ENCODE measurements at regions not wholly inside any gene's neighbourhood (a gene's known extent, or its start where the extent isn't known, plus 50 kb on each side); places are given as distances from the start of the nearest gene placed in this dataset.

GRCh38 chr1:221175249-221175648, 296.0 kb downstream of the HLX start:
- ATAC-seq: no peak
- CTCF ChIA-PET: no interaction called here
- Mint-ChIP-seq H3K27ac (no peak overlapping the region), H3K4me3 (no peak overlapping the region), H3K27me3 (peaks cover 6% of the 10 kb centered on the region), H3K36me3 (ENCODE audit: low read depth) (no peaks in the 10 kb centered on the region), H3K4me1 (no peaks in the 10 kb centered on the region), H3K9me3 (ENCODE audit: low read depth) (peaks cover 5% of the 10 kb centered on the region)
- no peak for DNase-seq
- intact Hi-C loops (cut with DNase I, micrococcal nuclease): no loop called here
- POLR2A ChIA-PET: no interaction called here

GRCh38 chr1:221180704-221181368, 301.6 kb downstream of the HLX start:
- no peak overlapping the region for H3K4me3 Mint-ChIP-seq
- H3K4me1 Mint-ChIP-seq: no peaks in the 10 kb centered on the region
- CTCF ChIA-PET: no interaction called here

GRCh38 chr1:221182791-221183533, 303.7 kb downstream of the HLX start:
- peak; percentile 36 for ATAC-seq
- no peaks in the 10 kb centered on the region for H3K9me3 Mint-ChIP-seq (ENCODE audit: low read depth)
- no peak for DNase-seq
- H3K36me3 Mint-ChIP-seq (ENCODE audit: low read depth): no peaks in the 10 kb centered on the region
- CTCF ChIA-PET: no interaction called here
- POLR2A ChIA-PET: no interaction called here
- peaks cover 16% of the 10 kb centered on the region for H3K27me3 Mint-ChIP-seq
- intact Hi-C loops (cut with DNase I, micrococcal nuclease): no loop called here
- H3K4me1 Mint-ChIP-seq: no peaks in the 10 kb centered on the region
- no peak overlapping the region for H3K4me3 Mint-ChIP-seq
- H3K27ac Mint-ChIP-seq: no peak overlapping the region

More at GRCh38 chr1:221180704-221181368, 301.6 kb downstream of the HLX start:
- Mint-ChIP-seq H3K27me3 (peaks cover 16% of the 10 kb centered on the region), H3K27ac (no peak overlapping the region), H3K9me3 (ENCODE audit: low read depth) (no peaks in the 10 kb centered on the region), H3K36me3 (ENCODE audit: low read depth) (no peaks in the 10 kb centered on the region)
- ATAC-seq: no peak
- DNase-seq: no peak
- intact Hi-C loops (cut with DNase I, micrococcal nuclease): no loop called here
- POLR2A ChIA-PET: no interaction called here

GRCh38 chr1:221184131-221184794, 305.0 kb downstream of the HLX start:
- Mint-ChIP-seq H3K4me3 (no peak overlapping the region), H3K9me3 (ENCODE audit: low read depth) (no peaks in the 10 kb centered on the region), H3K27me3 (peaks cover 13% of the 10 kb centered on the region), H3K4me1 (no peaks in the 10 kb centered on the region), H3K36me3 (ENCODE audit: low read depth) (no peaks in the 10 kb centered on the region), H3K27ac (no peak overlapping the region)
- DNase-seq: no peak
- intact Hi-C loops (cut with DNase I, micrococcal nuclease): no loop called here
- ATAC-seq: no peak
- POLR2A ChIA-PET: no interaction called here
- CTCF ChIA-PET: no interaction called here

GRCh38 chr1:221187174-221187573, 307.9 kb downstream of the HLX start:
- POLR2A ChIA-PET: no interaction called here
- H3K4me3 Mint-ChIP-seq: no peak overlapping the region
- H3K9me3 Mint-ChIP-seq (ENCODE audit: low read depth): no peaks in the 10 kb centered on the region
- peaks cover 11% of the 10 kb centered on the region for H3K27me3 Mint-ChIP-seq
- H3K4me1 Mint-ChIP-seq: no peaks in the 10 kb centered on the region
- DNase-seq (no peak), ATAC-seq (no peak)
- no peak overlapping the region for H3K27ac Mint-ChIP-seq
- intact Hi-C loops (cut with DNase I, micrococcal nuclease): no loop called here
- CTCF ChIA-PET: interaction anchor here (0.8 to 1.0 kb wide), 2 partner anchors 15 to 16 kb away, joined by 3 to 4 read pairs; no protein-coding TSS in a partner anchor
- no peaks in the 10 kb centered on the region for H3K36me3 Mint-ChIP-seq (ENCODE audit: low read depth)

GRCh38 chr1:221188458-221188857, 309.2 kb downstream of the HLX start:
- H3K4me3 Mint-ChIP-seq: no peak overlapping the region
- H3K9me3 Mint-ChIP-seq (ENCODE audit: low read depth): no peaks in the 10 kb centered on the region
- intact Hi-C loops (cut with DNase I, micrococcal nuclease): no loop called here
- no peaks in the 10 kb centered on the region for H3K36me3 Mint-ChIP-seq (ENCODE audit: low read depth)
- peaks cover 2% of the 10 kb centered on the region for H3K27me3 Mint-ChIP-seq
- H3K4me1 Mint-ChIP-seq: no peaks in the 10 kb centered on the region
- H3K27ac Mint-ChIP-seq: no peak overlapping the region
- CTCF ChIA-PET: interaction anchor here (0.7 to 1.8 kb wide), 3 partner anchors 12 to 15 kb away, joined by 3 to 11 read pairs (median 3); no protein-coding TSS in a partner anchor
- POLR2A ChIA-PET: no interaction called here
- no peak for ATAC-seq
- DNase-seq: no peak

GRCh38 chr1:221190249-221190648, 311.0 kb downstream of the HLX start:
- Mint-ChIP-seq H3K36me3 (ENCODE audit: low read depth) (no peaks in the 10 kb centered on the region), H3K27me3 (no peaks in the 10 kb centered on the region), H3K4me3 (no peak overlapping the region), H3K27ac (no peak overlapping the region), H3K4me1 (no peaks in the 10 kb centered on the region), H3K9me3 (ENCODE audit: low read depth) (no peaks in the 10 kb centered on the region)
- ChIA-PET CTCF (no interaction called here), POLR2A (no interaction called here)
- intact Hi-C loops (cut with DNase I, micrococcal nuclease): no loop called here
- ATAC-seq (no peak), DNase-seq (no peak)

- ATAC-seq (no peak), DNase-seq (no peak)
- no peaks in the 10 kb centered on the region for H3K27me3 Mint-ChIP-seq
- POLR2A ChIA-PET: no interaction called here
- H3K4me3 Mint-ChIP-seq: no peak overlapping the region
- H3K9me3 Mint-ChIP-seq (ENCODE audit: low read depth): no peaks in the 10 kb centered on the region
- no peak overlapping the region for H3K27ac Mint-ChIP-seq
- H3K4me1 Mint-ChIP-seq: no peaks in the 10 kb centered on the region
- intact Hi-C loops (cut with DNase I, micrococcal nuclease): no loop called here
- H3K36me3 Mint-ChIP-seq (ENCODE audit: low read depth): no peaks in the 10 kb centered on the region
- CTCF ChIA-PET: interaction anchor here (1.6 to 1.9 kb wide), 2 partner anchors 10 to 11 kb away, joined by 3 to 9 read pairs; no protein-coding TSS in a partner anchor
Measured at GRCh38 chr1:221192055-221192454, 312.8 kb downstream of the HLX start.

GRCh38 chr1:221200464-221200863, 321.2 kb downstream of the HLX start:
- POLR2A ChIA-PET: no interaction called here
- H3K27ac Mint-ChIP-seq: no peak overlapping the region
- no peak overlapping the region for H3K4me3 Mint-ChIP-seq
- H3K36me3 Mint-ChIP-seq (ENCODE audit: low read depth): no peaks in the 10 kb centered on the region
- DNase-seq: no peak
- ATAC-seq: peak; percentile 71
- intact Hi-C loops (cut with DNase I, micrococcal nuclease): no loop called here
- H3K9me3 Mint-ChIP-seq (ENCODE audit: low read depth): no peaks in the 10 kb centered on the region
- CTCF ChIA-PET: interaction anchor here (0.6 to 1.1 kb wide), 2 partner anchors 12 to 722 kb away, joined by 3 to 5 read pairs; no protein-coding TSS in a partner anchor
- peaks cover 3% of the 10 kb centered on the region for H3K27me3 Mint-ChIP-seq
- H3K4me1 Mint-ChIP-seq: no peaks in the 10 kb centered on the region

- Mint-ChIP-seq H3K27ac (no peak overlapping the region), H3K36me3 (ENCODE audit: low read depth) (no peaks in the 10 kb centered on the region), H3K9me3 (ENCODE audit: low read depth) (no peaks in the 10 kb centered on the region), H3K4me1 (no peaks in the 10 kb centered on the region), H3K27me3 (peaks cover 3% of the 10 kb centered on the region), H3K4me3 (no peak overlapping the region)
- ATAC-seq: no peak
- intact Hi-C loops (cut with DNase I, micrococcal nuclease): loop anchor here in 1 of 2 experiments (2.0 kb wide), 1 partner anchor 327 kb away; no protein-coding TSS in a partner anchor
- POLR2A ChIA-PET: no interaction called here
- CTCF ChIA-PET: interaction anchor here (0.6 to 4.1 kb wide), 7 partner anchors 9 to 391 kb away, joined by 3 to 24 read pairs (median 3); no protein-coding TSS in a partner anchor
- DNase-seq: no peak
Measured at GRCh38 chr1:221201773-221202172, 322.5 kb downstream of the HLX start.

GRCh38 chr1:221203224-221204054, 324.2 kb downstream of the HLX start:
- no peak overlapping the region for H3K4me3 Mint-ChIP-seq
- H3K27ac Mint-ChIP-seq: no peak overlapping the region
- DNase-seq: peak; percentile 84
- no peaks in the 10 kb centered on the region for H3K4me1 Mint-ChIP-seq
- no peaks in the 10 kb centered on the region for H3K36me3 Mint-ChIP-seq (ENCODE audit: low read depth)
- CTCF ChIA-PET: interaction anchor here (0.6 to 4.1 kb wide), 27 partner anchors 10 to 396 kb away, joined by 3 to 24 read pairs (median 4); partner anchors contain the start of gene HLX
- ATAC-seq: peak; percentile 39
- no peaks in the 10 kb centered on the region for H3K9me3 Mint-ChIP-seq (ENCODE audit: low read depth)
- POLR2A ChIA-PET: no interaction called here
- peaks cover 5% of the 10 kb centered on the region for H3K27me3 Mint-ChIP-seq
- intact Hi-C loops (cut with DNase I, micrococcal nuclease): loop anchor here (1.0 to 2.0 kb wide), 3 partner anchors 329 to 393 kb away; no protein-coding TSS in a partner anchor
